H9 (cell line): ENCODE measurements at regions not wholly inside any gene's neighbourhood (a gene's known extent, or its start where the extent isn't known, plus 50 kb on each side); places are given as distances from the start of the nearest gene placed in this dataset.

Source experiments
- DNase-seq: peaks from one replicate; pipeline ENCODE4 v3.0.0-alpha.2; 2017
- H2AFZ ChIP-seq: one replicate; pipeline ENCODE4 v1.6.1; 2013; ENCODE audit warnings: mild to moderate bottlenecking, low read length, control low read depth, moderate library complexity
- H2AK5ac ChIP-seq: 2 replicates; pipeline ENCODE4 v1.6.1; 2013; ENCODE audit warnings: low read length, control low read depth, mixed read lengths; ENCODE audit not compliant: insufficient read length
- H2BK120ac ChIP-seq: one replicate; pipeline ENCODE4 v1.6.1; 2013; ENCODE audit warnings: low read depth, mild to moderate bottlenecking, low read length, control low read depth, inconsistent platforms; ENCODE audit not compliant: poor library complexity, severe bottlenecking
- H2BK12ac ChIP-seq: 2 replicates; pipeline ENCODE4 v1.6.1; 2013; ENCODE audit warnings: low read length, control low read depth, mixed read lengths, low read depth; ENCODE audit not compliant: insufficient read length
- H2BK15ac ChIP-seq: 2 replicates; pipeline ENCODE4 v1.6.1; 2013; ENCODE audit warnings: low read depth, low read length, control low read depth
- H2BK20ac ChIP-seq: one replicate; pipeline ENCODE4 v1.6.1; 2013; ENCODE audit warnings: low read depth, mild to moderate bottlenecking, low read length, control low read depth, inconsistent platforms; ENCODE audit not compliant: poor library complexity, severe bottlenecking
- H2BK5ac ChIP-seq: 2 replicates; pipeline ENCODE4 v1.6.1; 2013; ENCODE audit warnings: low read length, control low read depth, mixed read lengths; ENCODE audit not compliant: insufficient read length
- H3K14ac ChIP-seq: 2 replicates; pipeline ENCODE4 v1.6.1; 2013; ENCODE audit warnings: low read length, control low read depth; ENCODE audit not compliant: insufficient read depth
- H3K18ac ChIP-seq: 2 replicates; pipeline ENCODE4 v1.6.1; 2013; ENCODE audit warnings: low read depth, mild to moderate bottlenecking, mixed read lengths, low read length, control low read depth; ENCODE audit not compliant: insufficient read length
- H3K23ac ChIP-seq: 2 replicates; pipeline ENCODE4 v1.6.1; 2013; ENCODE audit warnings: low read length, control low read depth, mixed read lengths, low read depth; ENCODE audit not compliant: insufficient read length
- H3K23me2 ChIP-seq: 2 replicates; pipeline ENCODE4 v1.6.1; 2013; ENCODE audit warnings: low read depth, mild to moderate bottlenecking, mixed read lengths, low read length, control low read depth; ENCODE audit not compliant: insufficient read length, poor library complexity, severe bottlenecking
- H3K27ac ChIP-seq: 2 replicates; pipeline ENCODE4 v1.5.1; 2013; ENCODE audit warnings: low read length, control low read depth, mixed read lengths, low read depth; ENCODE audit not compliant: insufficient read length
- H3K27me3 ChIP-seq: 2 replicates; pipeline ENCODE4 v1.6.1; 2013; ENCODE audit warnings: low read length, control low read depth, inconsistent platforms; ENCODE audit not compliant: insufficient read depth
- H3K4ac ChIP-seq: 2 replicates; pipeline ENCODE4 v1.6.1; 2013; ENCODE audit warnings: low read depth, mild to moderate bottlenecking, control low read depth, inconsistent platforms, low read length, moderate library complexity
- H3K4me1 ChIP-seq: 2 replicates; pipeline ENCODE4 v1.6.1; 2013; ENCODE audit warnings: low read length, control low read depth, inconsistent platforms; ENCODE audit not compliant: insufficient read depth
- H3K4me2 ChIP-seq: 2 replicates; pipeline ENCODE4 v1.6.1; 2013; ENCODE audit warnings: low read length, control low read depth, mixed read lengths; ENCODE audit not compliant: insufficient read length, insufficient read depth
- H3K56ac ChIP-seq: 2 replicates; pipeline ENCODE4 v1.6.1; 2013; ENCODE audit warnings: low read depth, mild to moderate bottlenecking, mixed read lengths, low read length, control low read depth; ENCODE audit not compliant: insufficient read length
- H3K79me1 ChIP-seq: 2 replicates; pipeline ENCODE4 v1.6.1; 2013; ENCODE audit warnings: low read depth, mild to moderate bottlenecking, moderate library complexity, low read length, control low read depth, inconsistent platforms; ENCODE audit not compliant: insufficient read depth, poor library complexity, severe bottlenecking
- H3K79me2 ChIP-seq: 2 replicates; pipeline ENCODE4 v1.6.1; 2013; ENCODE audit warnings: low read length, control low read depth, inconsistent platforms; ENCODE audit not compliant: insufficient read depth
- H3K9ac ChIP-seq: 2 replicates; pipeline ENCODE4 v1.6.1; 2013; ENCODE audit warnings: low read length, control low read depth, mixed read lengths; ENCODE audit not compliant: insufficient read length; ENCODE audit errors: extremely low read depth
- H3K9me3 ChIP-seq: one replicate; pipeline ENCODE4 v1.6.1; 2013; ENCODE audit warnings: low read depth, low read length, inconsistent platforms; ENCODE audit not compliant: control insufficient read depth
- H3T11ph ChIP-seq: one replicate; pipeline ENCODE4 v1.6.1; 2013; ENCODE audit warnings: mild to moderate bottlenecking, low read length, control low read depth, inconsistent platforms
- H4K20me1 ChIP-seq: one replicate; pipeline ENCODE4 v1.6.1; 2013; ENCODE audit not compliant: control insufficient read depth, insufficient read length, insufficient read depth
- H4K5ac ChIP-seq: 2 replicates; pipeline ENCODE4 v1.6.1; 2013; ENCODE audit warnings: low read depth, mild to moderate bottlenecking, mixed read lengths, low read length, control low read depth; ENCODE audit not compliant: insufficient read length
- H4K8ac ChIP-seq: replicated peaks from 2 replicates; pipeline ENCODE4 v1.6.1; 2013; ENCODE audit warnings: low read length, control low read depth, mixed read lengths, low read depth; ENCODE audit not compliant: insufficient read length
- H4K91ac ChIP-seq: 2 replicates; pipeline ENCODE4 v1.6.1; 2013; ENCODE audit warnings: low read depth, mild to moderate bottlenecking, moderate library complexity, mixed read lengths, low read length, control low read depth; ENCODE audit not compliant: insufficient read length
- H3K27ac Mint-ChIP-seq, 3 experiments: 2 replicates in 2 of 3; 3 replicates in 1 of 3; pipeline ENCODE4 v1.8.0; 2020 to 2021; ENCODE audit warnings: mixed read lengths in 3 of 3, mild to moderate bottlenecking in 1 of 3, moderate library complexity in 1 of 3
- H3K27me3 Mint-ChIP-seq: 2 replicates; pipeline ENCODE4 v1.8.0; 2021; ENCODE audit warnings: low read depth, mild to moderate bottlenecking, moderate library complexity, mixed read lengths
- H3K36me3 Mint-ChIP-seq, 3 experiments: 2 replicates in 2 of 3; 3 replicates in 1 of 3; pipeline ENCODE4 v1.8.0; 2020 to 2021; ENCODE audit warnings: low read depth in 3 of 3, mixed read lengths in 3 of 3; ENCODE audit not compliant: insufficient read depth in 1 of 3
- H3K4me1 Mint-ChIP-seq, 2 experiments: 2 replicates each; pipeline ENCODE4 v1.8.0; 2020; ENCODE audit warnings: mixed read lengths in 2 of 2
- H3K4me3 Mint-ChIP-seq, 2 experiments: 2 replicates in 1 of 2; 3 replicates in 1 of 2; pipeline ENCODE4 v1.8.0; 2020 to 2021; ENCODE audit warnings: mild to moderate bottlenecking in 2 of 2, mixed read lengths in 2 of 2, moderate library complexity in 1 of 2
- H3K9me3 Mint-ChIP-seq, 2 experiments: 2 replicates in 1 of 2; 3 replicates in 1 of 2; pipeline ENCODE4 v1.8.0; 2020; ENCODE audit warnings: mild to moderate bottlenecking in 2 of 2, mixed read lengths in 2 of 2, moderate library complexity in 1 of 2
- WGBS: extraction: QIAGEN DNeasy Blood & Tissue Kit; methylation state at CpG from one replicate; pipeline ENCODE4 v1.1.7; 2013; ENCODE audit warnings: missing lambda C conversion rate, low lambda C conversion rate, mixed read lengths; ENCODE audit not compliant: insufficient read length; ENCODE audit errors: extremely low coverage; 5-methylcytosine and 5-hydroxymethylcytosine counted together
- TF ChIP-seq, protein P1 (sequence below): fragments of 200-600 bp; sonication (generic); conservative IDR thresholded peaks from 3 replicates; pipeline ENCODE4 v1.8.0; 2021; ENCODE audit warnings: antibody characterized with exemption, mild to moderate bottlenecking

DNA sequence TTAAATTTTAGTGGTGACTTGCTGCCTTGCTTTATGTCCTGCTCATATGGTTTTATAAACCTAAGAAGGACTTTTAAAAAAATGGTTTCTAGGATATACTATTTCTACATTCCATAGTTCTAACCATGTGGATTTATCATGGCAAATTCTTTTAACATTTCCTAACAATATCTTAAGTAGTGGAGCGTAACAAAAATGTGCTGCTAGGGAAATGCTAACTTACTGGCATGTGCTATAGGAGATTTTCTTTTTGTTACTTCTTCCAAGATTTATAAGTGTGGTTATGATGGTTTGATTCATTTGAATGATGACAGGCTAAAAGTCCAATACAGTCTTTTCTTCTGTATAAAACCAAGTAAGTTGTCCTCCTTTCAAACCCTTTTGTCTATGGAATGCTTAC, 713.7 kb downstream of the SLITRK1 start:
- TF ChIP-seq, protein P1, sequence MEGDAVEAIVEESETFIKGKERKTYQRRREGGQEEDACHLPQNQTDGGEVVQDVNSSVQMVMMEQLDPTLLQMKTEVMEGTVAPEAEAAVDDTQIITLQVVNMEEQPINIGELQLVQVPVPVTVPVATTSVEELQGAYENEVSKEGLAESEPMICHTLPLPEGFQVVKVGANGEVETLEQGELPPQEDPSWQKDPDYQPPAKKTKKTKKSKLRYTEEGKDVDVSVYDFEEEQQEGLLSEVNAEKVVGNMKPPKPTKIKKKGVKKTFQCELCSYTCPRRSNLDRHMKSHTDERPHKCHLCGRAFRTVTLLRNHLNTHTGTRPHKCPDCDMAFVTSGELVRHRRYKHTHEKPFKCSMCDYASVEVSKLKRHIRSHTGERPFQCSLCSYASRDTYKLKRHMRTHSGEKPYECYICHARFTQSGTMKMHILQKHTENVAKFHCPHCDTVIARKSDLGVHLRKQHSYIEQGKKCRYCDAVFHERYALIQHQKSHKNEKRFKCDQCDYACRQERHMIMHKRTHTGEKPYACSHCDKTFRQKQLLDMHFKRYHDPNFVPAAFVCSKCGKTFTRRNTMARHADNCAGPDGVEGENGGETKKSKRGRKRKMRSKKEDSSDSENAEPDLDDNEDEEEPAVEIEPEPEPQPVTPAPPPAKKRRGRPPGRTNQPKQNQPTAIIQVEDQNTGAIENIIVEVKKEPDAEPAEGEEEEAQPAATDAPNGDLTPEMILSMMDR = no peak
- Histone ChIP-seq H3K27me3 (no peaks in the 10 kb centered on the region), H3K14ac (no peak overlapping the region), H2BK5ac (no peak overlapping the region), H3K27ac (no peak overlapping the region), H4K20me1 (no peaks in the 10 kb centered on the region), H3K18ac (no peak overlapping the region), H4K91ac (no peak overlapping the region), H3K79me1 (no peaks in the 10 kb centered on the region), H3K23me2 (no peaks in the 10 kb centered on the region), H2BK12ac (no peak overlapping the region), H2BK120ac (no peak overlapping the region), H3T11ph (no peak overlapping the region), H4K5ac (no peak overlapping the region), H2AK5ac (no peak overlapping the region), H2BK15ac (no peak overlapping the region), H3K4me2 (no peak overlapping the region), H3K79me2 (no peaks in the 10 kb centered on the region), H2BK20ac (no peak overlapping the region), H3K56ac (no peak overlapping the region), H3K4me1 (no peaks in the 10 kb centered on the region), H4K8ac (no peak overlapping the region), H3K4ac (no peak overlapping the region), H3K23ac (no peak overlapping the region), H3K9me3 (no peaks in the 10 kb centered on the region), H3K9ac (no peak overlapping the region), H2AFZ (no peak overlapping the region)
- no peaks in the 10 kb centered on the region; the same call in none of the 2 replicates for H3K27me3 Mint-ChIP-seq
- H3K9me3 Mint-ChIP-seq = peaks cover 13 to 14% of the 10 kb centered on the region in 2 experiments
- H3K4me3 Mint-ChIP-seq = no peak overlapping the region
- H3K36me3 Mint-ChIP-seq = peaks cover 0 to 15% (median 5%) of the 10 kb centered on the region in 3 experiments; a peak in 4 of 7 replicates
- no peak overlapping the region for H3K27ac Mint-ChIP-seq
- WGBS = no CpG with 5 or more reads among the region's 1 CpG
- no peaks in the 10 kb centered on the region for H3K4me1 Mint-ChIP-seq
- DNase-seq = no peak
